WERI-Rb-1 (cell line): ENCODE measurements at regions not wholly inside any gene's neighbourhood (a gene's known extent, or its start where the extent isn't known, plus 50 kb on each side); places are given as distances from the start of the nearest gene placed in this dataset.

Experiments used
- DNase-seq: peaks from one replicate; pipeline ENCODE4 v3.0.0-alpha.2; 2020
- H3K27ac ChIP-seq: fragments of 250-450 bp; sonication (Bioruptor Pico); 2 replicates; pipeline ENCODE4 v1.5.1; 2020; ENCODE audit warnings: mild to moderate bottlenecking, moderate library complexity
- H3K27me3 ChIP-seq: fragments of 250-450 bp; sonication (Bioruptor Pico); 2 replicates; pipeline ENCODE4 v1.5.1; 2021; ENCODE audit warnings: mild to moderate bottlenecking, low read depth, moderate library complexity; ENCODE audit not compliant: insufficient read depth, severe bottlenecking
- H3K36me3 ChIP-seq: fragments of 250-450 bp; sonication (Bioruptor Pico); 2 replicates; pipeline ENCODE4 v1.5.1; 2020; ENCODE audit warnings: mild to moderate bottlenecking, moderate library complexity
- H3K4me3 ChIP-seq: 2 replicates; pipeline ENCODE4 v1.5.1; 2011; ENCODE audit warnings: low read depth, mild to moderate bottlenecking, control low read depth, low read length
- H3K9me3 ChIP-seq: fragments of 250-450 bp; sonication (Bioruptor Pico); 2 replicates; pipeline ENCODE4 v1.5.1; 2021; ENCODE audit warnings: mild to moderate bottlenecking, moderate library complexity; ENCODE audit not compliant: severe bottlenecking
- TF ChIP-seq, protein P1 (sequence below): IDR thresholded peaks from 2 replicates; pipeline ENCODE4 v1.5.1; 2011; ENCODE audit warnings: low read depth, mild to moderate bottlenecking, control low read depth, inconsistent platforms, low read length

DNA sequence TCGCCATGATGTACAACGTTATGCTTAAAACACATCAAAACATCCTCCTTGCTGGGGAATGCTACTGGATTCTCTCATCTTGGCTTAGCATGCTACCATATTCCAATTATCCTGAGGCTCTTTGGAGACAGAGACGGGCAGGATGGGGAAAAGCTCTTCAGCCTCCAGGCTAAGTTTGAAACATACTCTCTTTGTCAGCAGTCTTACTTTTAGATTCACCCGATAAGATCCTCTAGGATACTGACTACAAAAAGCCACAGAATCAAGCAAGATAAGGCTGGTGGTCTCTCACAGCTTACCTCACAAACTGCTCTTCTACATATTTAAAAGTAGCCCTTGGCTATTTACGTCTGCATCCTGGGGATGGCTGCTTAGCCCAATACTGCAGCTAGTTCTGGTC lies 72.8 kb upstream of the LRCH1 start:
- Histone ChIP-seq H3K27ac (no peak overlapping the region), H3K27me3 (no peaks in the 10 kb centered on the region), H3K9me3 (peaks cover 17% of the 10 kb centered on the region), H3K4me3 (no peak overlapping the region), H3K36me3 (no peaks in the 10 kb centered on the region)
- TF ChIP-seq, protein P1, sequence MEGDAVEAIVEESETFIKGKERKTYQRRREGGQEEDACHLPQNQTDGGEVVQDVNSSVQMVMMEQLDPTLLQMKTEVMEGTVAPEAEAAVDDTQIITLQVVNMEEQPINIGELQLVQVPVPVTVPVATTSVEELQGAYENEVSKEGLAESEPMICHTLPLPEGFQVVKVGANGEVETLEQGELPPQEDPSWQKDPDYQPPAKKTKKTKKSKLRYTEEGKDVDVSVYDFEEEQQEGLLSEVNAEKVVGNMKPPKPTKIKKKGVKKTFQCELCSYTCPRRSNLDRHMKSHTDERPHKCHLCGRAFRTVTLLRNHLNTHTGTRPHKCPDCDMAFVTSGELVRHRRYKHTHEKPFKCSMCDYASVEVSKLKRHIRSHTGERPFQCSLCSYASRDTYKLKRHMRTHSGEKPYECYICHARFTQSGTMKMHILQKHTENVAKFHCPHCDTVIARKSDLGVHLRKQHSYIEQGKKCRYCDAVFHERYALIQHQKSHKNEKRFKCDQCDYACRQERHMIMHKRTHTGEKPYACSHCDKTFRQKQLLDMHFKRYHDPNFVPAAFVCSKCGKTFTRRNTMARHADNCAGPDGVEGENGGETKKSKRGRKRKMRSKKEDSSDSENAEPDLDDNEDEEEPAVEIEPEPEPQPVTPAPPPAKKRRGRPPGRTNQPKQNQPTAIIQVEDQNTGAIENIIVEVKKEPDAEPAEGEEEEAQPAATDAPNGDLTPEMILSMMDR: no peak
- DNase-seq: no peak

DNA sequence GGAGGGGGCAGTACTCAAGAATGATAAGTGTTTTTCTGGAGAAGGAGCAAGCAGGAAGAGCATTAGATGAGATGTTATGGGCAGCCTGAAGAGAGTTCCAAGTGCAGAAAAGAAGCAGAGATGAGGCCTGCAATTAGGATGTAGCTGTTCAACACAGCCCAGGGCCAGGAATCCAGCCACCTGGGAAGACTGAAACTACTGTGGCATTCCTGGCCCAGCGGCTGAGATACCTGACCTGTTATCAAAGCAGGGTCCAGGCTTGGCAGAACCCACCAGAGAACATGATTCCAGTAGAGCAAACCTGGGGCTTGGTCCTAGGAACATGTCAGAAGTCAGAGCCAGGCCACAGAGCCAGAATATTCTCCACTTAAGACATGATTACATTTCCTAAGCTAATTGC lies 73.3 kb upstream of the LRCH1 start:
- H3K27ac ChIP-seq: no peak overlapping the region
- no peaks in the 10 kb centered on the region for H3K36me3 ChIP-seq
- peaks cover 13% of the 10 kb centered on the region for H3K9me3 ChIP-seq
- H3K4me3 ChIP-seq: no peak overlapping the region
- no peak for DNase-seq
- TF ChIP-seq, protein P1: no peak
- no peaks in the 10 kb centered on the region for H3K27me3 ChIP-seq

DNA sequence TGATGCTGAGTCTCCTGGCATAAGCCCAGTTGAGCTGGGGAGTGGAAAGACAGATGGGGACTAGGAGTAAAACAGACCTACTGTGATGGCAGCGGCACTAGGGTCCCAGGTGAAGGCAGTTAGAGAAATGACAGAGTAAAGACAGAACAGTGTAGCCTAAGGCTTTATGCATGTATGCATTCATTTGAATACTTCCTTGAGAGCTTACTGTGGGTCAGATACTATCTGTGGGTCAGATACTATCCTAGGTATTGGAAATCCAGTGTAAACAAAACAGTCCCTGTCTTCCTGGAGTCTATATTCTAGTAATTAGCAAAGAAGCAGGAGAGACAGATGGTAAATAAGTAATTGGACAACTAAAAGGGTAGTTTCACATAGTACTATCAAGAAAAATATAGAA lies 73.7 kb upstream of the LRCH1 start:
- no peak for DNase-seq
- TF ChIP-seq, protein P1: no peak
- Histone ChIP-seq H3K27ac (no peak overlapping the region), H3K27me3 (no peaks in the 10 kb centered on the region), H3K36me3 (no peaks in the 10 kb centered on the region), H3K9me3 (peaks cover 8% of the 10 kb centered on the region), H3K4me3 (no peak overlapping the region)

DNA sequence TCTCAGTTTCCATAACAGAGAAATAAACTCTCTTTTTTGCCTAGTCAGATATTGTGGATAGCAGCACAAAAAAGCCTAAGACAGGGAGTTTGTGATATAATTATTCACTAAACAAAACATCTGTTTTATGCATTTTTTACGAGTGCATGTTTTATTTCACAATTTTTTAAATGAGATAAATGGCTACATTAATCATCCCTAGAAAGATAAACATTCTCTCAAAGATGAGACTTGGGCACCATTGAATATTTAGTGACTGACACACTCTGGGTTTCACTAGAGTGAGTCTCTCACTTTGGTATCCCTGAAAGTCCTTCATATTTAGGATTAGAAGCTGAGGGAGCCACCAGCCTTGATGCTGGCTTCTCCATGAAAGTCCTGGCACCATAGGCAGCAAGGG lies 74.3 kb upstream of the LRCH1 start:
- no peaks in the 10 kb centered on the region for H3K27me3 ChIP-seq
- no peak overlapping the region for H3K27ac ChIP-seq
- H3K36me3 ChIP-seq: no peaks in the 10 kb centered on the region
- H3K4me3 ChIP-seq: no peak overlapping the region
- no peak for DNase-seq
- TF ChIP-seq, protein P1: no peak
- H3K9me3 ChIP-seq: peaks cover 2% of the 10 kb centered on the region

DNA sequence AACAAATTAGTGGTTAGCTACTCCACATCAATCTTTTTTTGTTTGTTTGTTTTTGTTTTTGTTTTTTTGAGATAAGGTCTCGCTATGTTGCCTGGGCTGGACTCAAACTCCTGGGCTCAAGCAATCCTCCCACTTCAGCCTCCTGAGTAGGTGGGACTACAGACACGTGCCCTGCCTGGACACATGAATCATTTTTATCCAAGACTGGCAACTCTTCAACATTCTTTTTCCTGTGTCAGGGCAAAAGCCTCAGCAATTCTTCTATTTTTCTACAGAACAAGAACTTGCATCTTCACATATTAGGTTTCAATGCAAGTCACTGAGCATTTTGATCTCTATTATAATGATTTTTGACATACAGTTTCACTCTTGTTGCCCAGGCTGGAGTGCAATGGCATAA lies 76.8 kb upstream of the LRCH1 start:
- no peaks in the 10 kb centered on the region for H3K27me3 ChIP-seq
- DNase-seq: no peak
- H3K4me3 ChIP-seq: no peak overlapping the region
- TF ChIP-seq, protein P1: no peak
- H3K9me3 ChIP-seq: no peaks in the 10 kb centered on the region
- no peak overlapping the region for H3K27ac ChIP-seq
- H3K36me3 ChIP-seq: no peaks in the 10 kb centered on the region

DNA sequence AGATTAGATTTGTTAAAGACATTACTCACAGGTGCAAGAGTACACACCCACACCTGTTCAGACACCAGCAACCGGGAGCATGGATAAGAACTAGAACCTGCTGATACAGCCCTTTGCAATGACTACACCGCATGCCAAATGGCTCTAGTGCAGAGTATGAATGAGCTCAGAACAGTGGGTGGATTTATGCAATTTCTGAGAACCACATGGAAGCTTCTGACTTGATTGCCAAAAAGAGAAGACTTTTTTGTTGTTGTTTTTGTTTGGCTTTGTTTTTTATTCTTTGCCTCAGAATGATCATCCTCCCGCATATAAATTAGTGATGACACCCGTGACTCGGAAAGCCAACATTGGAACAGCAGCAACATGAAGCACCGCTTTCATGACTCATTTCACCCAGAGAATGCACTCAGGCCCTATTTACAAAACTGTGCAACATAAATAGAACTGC lies 77.4 kb upstream of the LRCH1 start:
- TF ChIP-seq, protein P1: no peak
- no peaks in the 10 kb centered on the region for H3K36me3 ChIP-seq
- H3K4me3 ChIP-seq: no peak overlapping the region
- no peaks in the 10 kb centered on the region for H3K27me3 ChIP-seq
- no peaks in the 10 kb centered on the region for H3K9me3 ChIP-seq
- DNase-seq: no peak
- H3K27ac ChIP-seq: no peak overlapping the region
